GM04504 (cell line): ENCODE measurements at regions not wholly inside any gene's neighbourhood (a gene's known extent, or its start where the extent isn't known, plus 50 kb on each side); places are given as distances from the start of the nearest gene placed in this dataset.
"Not testable (repeated sequence)": the region's sequence is repeated elsewhere in the genome, so short reads cannot be mapped to it uniquely, and the experiment has no call there.

Experiments
- DNase-seq: peaks from one replicate; pipeline ENCODE4 v3.0.0-alpha.2; 2012; ENCODE audit warnings: low read depth

DNA sequence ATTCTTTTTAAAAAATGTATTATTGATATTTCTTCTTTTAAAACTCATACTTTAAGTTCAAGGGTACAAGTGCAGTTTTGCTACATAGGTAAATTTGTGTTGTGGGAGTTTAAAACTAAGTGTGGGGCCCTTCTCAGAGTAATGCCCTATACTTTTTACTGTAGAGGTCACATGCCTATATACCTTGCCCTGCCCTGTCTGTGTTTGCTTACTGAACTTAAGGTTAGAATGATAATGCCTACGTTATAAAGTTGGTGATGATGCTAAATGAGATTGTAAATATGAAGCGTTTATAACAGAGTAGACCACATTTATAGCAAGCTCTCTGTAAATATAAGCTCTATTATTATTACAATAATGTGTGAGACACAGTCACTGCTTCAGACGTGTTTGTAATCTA is 261.9 kb downstream of the RASSF9 start:
- DNase-seq = no peak

- DNase-seq = peak; percentile 41
Measured at GRCh38 chr12:85575120-85576096, 260.8 kb downstream of the RASSF9 start.

GRCh38 chr12:85580562-85581168 is 255.5 kb downstream of the RASSF9 start:
- peak; percentile 2 for DNase-seq

DNA sequence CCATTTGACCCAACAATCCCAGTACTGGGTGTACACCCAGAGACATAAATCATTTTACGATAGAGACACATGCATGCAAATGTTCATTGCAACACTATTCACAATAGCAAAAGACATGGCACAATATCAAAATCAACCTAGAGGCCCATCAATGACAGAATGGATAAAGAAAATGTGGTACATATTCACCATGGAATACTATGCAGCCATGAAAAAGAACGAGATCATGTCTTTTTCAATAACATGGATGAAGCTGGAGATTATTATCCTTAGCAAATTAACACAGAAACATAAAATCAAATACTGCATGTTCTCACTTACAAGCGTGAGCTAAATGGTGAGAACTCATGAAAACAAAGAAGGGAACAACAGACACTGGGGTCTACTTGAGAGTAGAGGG is 249.1 kb downstream of the RASSF9 start:
- DNase-seq = no peak

GRCh38 chr12:85588221-85588620 is 248.0 kb downstream of the RASSF9 start:
- no peak for DNase-seq

DNA sequence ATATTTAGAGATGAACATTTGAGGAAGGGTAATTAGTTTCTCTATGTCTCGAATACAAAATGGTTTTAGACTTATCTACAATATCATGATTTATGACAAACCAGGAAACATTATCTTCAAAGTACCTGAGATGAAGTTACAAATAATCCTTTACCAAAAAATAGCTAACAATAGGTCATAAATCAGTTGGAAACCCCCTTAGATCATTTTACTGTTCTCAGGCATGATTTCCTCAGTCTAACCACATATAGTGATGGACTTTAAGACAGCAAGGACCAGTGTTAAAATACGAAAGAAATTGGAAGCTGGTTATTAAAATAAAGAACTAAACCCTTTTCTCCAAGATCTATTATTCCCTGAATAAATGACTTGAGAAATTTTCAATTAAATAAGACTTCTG is 235.4 kb downstream of the RASSF9 start:
- DNase-seq = no peak

DNA sequence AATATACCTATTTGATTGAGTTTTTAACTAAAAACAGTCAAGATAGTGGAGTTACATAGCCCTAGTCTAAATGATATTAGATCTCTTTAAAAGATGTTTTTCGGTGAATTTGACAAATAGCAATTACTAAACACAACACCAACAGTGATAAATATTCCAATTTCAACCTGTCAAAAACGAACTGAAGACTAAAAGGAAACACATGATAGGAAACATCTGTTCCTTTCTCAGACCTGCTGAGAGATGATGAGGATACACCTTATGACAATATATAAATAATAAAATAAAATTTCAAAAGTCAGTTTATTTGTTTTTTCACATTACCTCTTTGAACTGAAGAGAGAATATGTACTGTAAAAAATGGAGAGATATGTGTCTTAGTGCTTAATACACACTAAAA is 232.7 kb downstream of the RASSF9 start:
- DNase-seq = no peak

GRCh38 chr12:85606455-85606854 is 229.8 kb downstream of the RASSF9 start:
- no peak for DNase-seq

GRCh38 chr12:85609778-85610177 is 226.4 kb downstream of the RASSF9 start:
- no peak for DNase-seq

DNA sequence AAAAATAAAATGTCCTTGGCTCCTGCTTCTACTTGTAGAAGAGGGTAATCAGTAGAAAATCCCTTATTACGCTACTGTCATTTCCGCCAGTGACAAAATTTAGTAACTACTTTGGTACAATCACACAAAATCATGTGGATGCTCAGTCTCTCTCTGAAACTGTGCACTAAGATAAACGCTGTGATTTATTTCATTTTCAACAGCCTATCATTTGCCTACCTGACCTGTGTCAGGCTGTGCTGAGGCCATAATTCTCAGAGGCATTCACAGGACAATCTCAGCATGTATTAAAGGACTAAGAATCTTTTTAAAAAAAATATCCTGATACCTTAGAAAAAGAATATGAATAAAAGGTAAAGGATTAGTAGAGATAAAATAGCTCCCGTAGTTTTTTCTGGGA is 226.0 kb downstream of the RASSF9 start:
- DNase-seq = no peak

DNA sequence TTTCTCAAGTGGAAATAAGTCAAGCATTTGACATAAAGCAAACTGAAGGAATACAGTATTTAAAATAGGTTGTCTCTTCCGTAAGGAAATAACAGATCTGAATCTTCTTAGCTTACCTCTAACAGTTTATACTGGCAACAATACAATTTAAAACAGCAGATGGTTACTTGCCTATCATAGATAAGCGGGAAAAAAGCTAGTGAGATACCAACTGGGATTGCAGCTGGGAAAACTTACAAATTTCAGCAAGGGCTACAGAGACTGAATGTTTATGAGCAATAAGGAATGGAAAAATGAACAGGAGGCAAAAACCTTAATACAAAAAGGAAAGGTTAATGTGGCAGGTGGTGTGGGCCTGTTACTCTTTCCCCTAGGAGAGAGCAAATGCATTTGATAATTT is 220.0 kb downstream of the RASSF9 start:
- DNase-seq = no peak

- DNase-seq = no peak
Measured at GRCh38 chr12:85617307-85618091, 218.7 kb downstream of the RASSF9 start.

GRCh38 chr12:85621041-85621440 is 215.2 kb downstream of the RASSF9 start:
- no peak for DNase-seq

DNA sequence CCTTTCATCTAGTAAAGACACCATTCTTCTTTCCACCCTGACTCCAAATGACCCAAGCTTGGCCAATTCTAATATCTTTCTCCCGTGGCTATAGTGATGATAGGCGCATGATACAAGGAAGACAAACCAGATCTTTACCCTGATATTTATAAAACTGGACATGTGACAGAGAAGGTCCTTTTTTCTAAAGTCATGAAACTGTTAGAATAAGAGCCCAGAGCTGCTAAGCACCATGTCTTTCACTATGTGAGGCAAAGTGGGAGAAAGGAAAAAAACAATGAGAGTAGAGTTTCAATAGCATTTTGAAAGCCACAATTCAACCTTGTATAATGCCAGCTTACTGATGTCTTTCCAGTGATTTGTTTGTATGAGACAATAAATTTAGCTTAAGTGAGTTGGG is 212.4 kb downstream of the RASSF9 start:
- no peak for DNase-seq

GRCh38 chr12:85625467-85625866 is 210.7 kb downstream of the RASSF9 start:
- no peak for DNase-seq

GRCh38 chr12:85626001-85626783 is 210.0 kb downstream of the RASSF9 start:
- peak; percentile 30 for DNase-seq

DNA sequence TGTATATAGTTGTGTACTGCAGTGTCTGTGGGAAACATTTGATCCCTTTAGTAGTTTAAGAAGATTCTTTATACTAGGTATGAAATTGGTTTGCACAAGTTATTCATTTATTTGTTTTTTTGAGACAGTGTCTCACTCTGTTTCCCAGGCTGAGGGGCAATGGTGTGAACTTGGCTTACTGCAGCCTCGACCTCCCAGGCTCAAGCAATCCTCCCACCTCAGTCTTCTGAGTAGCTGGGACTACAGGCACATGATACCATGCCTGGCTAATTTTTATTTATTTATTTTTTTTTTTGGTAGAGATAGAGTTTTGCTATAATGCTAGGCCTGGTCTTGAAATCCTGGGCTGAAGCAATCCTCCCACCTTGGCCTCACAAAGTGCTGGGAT is 209.4 kb downstream of the RASSF9 start:
- DNase-seq = no peak

GRCh38 chr12:85627584-85627983 is 208.6 kb downstream of the RASSF9 start:
- peak; percentile 38 for DNase-seq

- DNase-seq = not testable (repeated sequence)
Measured at GRCh38 chr12:85628562-85628961, 207.6 kb downstream of the RASSF9 start.

DNA sequence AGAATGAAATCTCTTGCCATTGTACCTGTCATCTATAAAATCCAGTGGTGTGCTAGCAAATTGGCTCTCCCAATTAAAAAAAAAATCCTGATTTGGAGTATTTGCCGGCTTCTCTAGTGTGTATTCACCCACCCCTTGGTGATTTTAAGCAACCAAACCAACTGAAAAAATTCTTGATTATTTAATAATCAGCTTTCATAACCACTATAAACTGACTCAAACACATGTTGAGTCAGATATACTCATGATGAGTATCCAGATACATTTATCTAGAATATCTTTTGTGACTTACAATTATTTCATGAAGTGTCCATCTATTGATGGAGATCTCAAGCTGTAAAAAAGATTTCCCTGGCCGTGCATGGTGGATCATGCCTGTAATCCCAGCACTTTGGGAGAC is 205.4 kb downstream of the RASSF9 start:
- DNase-seq = no peak

DNA sequence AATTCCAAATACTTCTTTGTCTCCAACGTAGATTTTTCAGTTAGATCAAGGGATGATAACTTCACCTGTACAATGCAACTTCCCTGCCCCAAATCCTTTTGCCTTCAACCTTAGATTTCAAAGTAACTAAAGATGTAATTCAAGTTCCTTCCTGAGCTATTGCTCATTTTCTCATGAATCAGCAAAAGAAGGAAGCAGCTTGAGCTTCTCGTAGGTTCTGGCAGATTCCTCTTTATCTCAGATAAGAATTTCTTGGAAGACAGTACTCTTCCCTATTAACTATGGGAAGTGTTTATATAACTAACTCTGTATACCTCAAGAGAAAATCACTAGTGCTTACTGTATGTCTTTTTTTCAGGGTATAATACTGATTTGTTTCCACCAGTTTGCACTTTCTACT is 203.8 kb downstream of the RASSF9 start:
- DNase-seq = no peak

DNA sequence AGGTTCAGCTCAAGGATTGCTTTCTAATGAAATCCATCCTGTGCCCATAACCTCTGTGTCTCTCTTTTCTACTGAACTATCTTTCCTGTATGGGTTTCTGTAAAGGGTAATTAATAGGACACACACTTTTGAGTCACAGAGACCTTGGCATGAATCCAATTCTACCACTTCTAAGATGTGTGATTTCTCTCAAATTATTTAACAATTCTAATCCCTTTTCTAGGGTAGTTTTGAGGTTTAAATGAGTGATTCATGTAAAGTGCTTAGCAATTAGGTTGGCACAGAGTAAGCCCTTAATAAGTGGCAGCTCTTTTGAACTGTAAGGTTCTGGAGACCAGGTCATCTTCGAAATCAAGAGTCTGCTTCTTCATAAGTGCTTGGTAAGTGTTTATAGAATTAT is 202.7 kb downstream of the RASSF9 start:
- DNase-seq = no peak
